HG02870 (cell line): ENCODE measurements at regions not wholly inside any gene's neighbourhood (a gene's known extent, or its start where the extent isn't known, plus 50 kb on each side); places are given as distances from the start of the nearest gene placed in this dataset.
A peak's percentile ranks its signal among the peaks of the same experiment; 100 is the strongest.
"Not testable (repeated sequence)": the region's sequence is repeated elsewhere in the genome, so short reads cannot be mapped to it uniquely, and the experiment has no call there.

Source experiments
- ATAC-seq: cut with Tn5 transposase; IDR thresholded peaks from one replicate; pipeline ENCODE4 v1.9.1; 2021; ENCODE audit warnings: mild to moderate bottlenecking, moderate library complexity; ENCODE audit not compliant: unreplicated experiment

GRCh38 chr21:36246080-36246631 lies 73.8 kb upstream of the MORC3 start:
- ATAC-seq = no peak

- no peak for ATAC-seq
Observed at GRCh38 chr21:36247316-36248010, 72.5 kb upstream of the MORC3 start.

GRCh38 chr21:36249576-36250422 lies 70.2 kb upstream of the MORC3 start:
- ATAC-seq = no peak

DNA sequence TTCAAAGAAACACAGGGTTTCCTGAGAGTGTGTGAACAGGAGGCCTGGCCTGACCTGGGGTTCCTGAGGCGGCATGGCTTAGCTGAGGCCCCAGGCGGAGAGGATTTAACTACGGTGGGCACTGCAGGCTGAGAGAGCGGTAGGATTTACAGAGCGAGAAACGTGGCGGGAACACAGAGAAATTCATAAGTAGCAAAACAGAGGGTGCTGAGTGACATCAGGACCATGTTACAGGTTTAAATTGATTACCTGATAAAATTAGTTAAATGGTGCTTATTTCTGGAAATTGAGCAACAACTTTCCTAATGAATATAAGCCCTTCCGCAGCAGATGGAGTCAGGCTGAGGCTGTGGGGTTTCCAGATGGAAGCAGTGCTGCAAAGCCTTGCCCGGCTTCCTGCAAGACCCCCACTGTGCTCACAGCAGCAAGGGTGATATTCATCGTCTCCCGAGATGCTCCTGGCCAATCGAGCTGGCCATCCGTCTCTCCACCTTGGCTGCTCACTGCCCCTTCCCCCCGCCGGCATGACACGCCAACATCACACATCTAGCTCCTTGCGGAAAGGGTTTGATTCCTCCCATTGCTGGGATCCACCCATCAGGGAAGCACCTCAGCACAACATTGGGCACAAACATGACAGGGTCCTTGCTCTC lies 69.4 kb upstream of the MORC3 start:
- no peak for ATAC-seq

GRCh38 chr21:36254106-36254941 lies 65.7 kb upstream of the MORC3 start:
- ATAC-seq = no peak

DNA sequence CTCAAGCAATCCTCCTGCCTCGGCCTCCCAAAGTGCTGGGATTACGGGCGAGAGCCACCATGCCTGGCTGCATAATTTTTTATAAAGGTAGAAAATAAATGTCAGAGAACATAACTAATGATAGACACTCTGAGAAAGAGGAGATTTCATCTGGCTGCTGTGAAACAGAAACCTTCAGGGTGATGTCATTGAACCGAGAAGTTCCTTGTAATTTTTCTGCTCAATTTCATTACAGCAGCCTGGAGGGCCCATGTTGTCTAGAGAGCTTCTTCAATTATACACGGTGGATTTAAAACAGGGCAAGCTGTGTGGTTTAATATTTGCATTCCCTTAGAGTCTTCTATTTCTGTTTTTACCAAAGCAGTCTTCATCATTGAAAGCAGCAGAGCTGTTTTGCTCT lies 64.3 kb upstream of the MORC3 start:
- ATAC-seq = peak; percentile 64

DNA sequence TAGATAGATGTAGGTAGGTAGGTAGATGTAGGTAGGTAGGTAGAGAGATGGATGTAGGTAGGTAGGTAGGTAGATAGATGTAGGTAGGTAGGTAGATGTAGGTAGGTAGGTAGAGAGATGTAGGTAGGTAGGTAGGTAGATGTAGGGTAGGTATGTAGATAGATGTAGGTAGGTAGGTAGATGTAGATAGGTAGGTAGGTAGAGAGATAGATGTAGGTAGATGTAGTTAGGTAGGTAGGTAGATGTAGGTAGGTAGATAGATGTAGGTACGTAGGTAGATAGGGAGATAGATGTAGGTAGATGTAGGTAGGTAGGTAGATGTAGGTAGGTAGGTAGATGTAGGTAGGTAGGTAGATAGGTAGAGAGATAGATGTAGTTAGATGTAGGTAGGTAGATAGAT lies 62.3 kb upstream of the MORC3 start:
- no peak for ATAC-seq

DNA sequence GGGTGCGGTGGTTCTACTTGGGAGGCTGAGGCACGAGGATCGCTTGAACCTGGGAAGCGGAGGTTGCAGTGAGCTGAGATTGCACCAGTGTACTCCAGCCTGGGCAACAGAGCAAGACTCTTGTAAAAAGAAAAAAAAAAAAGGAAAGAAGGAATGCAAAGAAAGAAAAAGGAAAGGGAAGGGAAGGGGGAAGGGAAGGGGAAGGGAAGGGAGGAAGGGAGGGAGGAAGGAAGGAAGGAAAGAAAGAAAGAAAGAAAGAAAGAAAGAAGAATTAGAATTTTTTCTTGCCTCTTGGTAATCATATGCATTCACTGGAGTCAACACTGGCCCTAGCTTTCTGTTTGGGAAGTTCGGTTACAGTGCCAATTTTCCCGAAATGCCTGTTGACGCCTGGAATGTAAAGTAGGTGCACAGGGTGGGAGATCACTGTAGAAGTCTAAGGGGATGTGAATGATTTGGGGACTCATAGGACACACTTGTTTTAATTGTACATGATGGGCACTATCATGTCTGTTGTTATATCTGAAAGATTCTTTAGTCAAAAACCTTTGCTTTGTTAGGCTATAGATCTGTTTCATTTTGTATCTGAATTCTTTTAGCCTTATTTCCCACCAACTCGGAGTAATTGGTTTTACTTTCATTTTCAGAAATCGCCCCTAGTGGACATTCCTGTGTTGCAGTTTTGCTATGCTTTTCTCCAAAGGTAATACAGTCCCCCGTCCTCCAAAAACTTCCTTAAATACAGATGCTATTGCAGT lies 59.8 kb upstream of the MORC3 start:
- ATAC-seq = no peak

DNA sequence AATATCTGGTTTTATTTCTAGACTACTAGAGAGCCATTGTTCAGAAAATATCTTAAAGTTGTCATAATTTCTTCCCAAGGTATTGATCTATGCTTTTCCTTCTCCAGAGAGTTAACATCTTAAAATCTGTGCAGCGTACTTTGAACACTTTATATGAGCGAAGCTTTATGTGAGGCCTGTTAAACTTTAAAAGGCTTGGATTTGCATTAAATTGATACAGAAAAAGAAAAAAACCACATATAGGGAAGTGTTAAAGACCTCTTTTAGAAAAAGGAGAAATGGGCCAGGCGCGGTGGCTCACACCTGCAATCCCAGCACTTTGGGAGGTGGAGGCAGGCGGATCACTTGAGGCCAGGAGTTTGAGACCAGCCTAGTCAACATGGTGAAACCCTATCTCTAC lies 59.2 kb upstream of the MORC3 start:
- ATAC-seq = no peak

- ATAC-seq = no peak
Observed at GRCh38 chr21:36261459-36261858, 58.5 kb upstream of the MORC3 start.

DNA sequence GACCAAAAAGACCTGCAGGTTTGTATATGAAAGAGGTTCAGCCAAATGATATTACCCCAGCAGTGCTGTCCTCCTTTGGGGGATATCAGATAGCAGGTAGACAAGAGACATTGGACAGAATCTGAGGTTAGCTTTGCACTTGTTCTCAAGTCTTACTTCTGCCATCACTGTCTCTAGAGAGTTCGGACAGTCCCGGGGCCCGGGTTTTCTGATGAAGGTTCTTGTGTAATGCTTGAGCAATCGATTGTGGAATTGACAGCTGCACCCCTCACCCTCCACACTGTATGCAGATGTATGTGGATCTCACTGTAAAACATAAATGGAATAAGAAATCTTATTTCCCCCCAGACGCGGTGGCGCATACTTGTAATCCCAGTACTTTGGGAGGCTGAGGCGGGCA lies 56.2 kb upstream of the MORC3 start:
- no peak for ATAC-seq

DNA sequence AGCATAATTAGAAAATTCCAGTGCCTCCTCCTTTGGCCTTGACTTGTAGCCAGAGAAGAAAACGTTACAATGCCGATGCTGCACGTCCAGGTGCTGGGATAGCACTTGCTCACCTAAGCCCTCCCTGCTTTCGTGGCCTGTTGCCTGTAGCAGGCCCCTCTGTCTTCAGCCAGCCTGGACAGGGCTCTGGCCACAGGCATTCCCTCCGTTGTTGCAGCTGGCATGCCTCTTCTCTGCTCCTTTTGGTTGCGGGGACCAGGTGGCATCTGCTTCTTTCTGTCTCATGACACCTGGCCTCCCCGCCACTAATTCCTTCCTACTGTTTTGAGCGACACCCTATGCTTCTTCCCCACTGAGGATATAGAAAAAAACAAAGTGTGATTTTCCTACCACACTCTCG lies 54.6 kb upstream of the MORC3 start:
- ATAC-seq = no peak

- ATAC-seq = not testable (repeated sequence)
Observed at GRCh38 chr21:36267828-36268227, 52.2 kb upstream of the MORC3 start.

DNA sequence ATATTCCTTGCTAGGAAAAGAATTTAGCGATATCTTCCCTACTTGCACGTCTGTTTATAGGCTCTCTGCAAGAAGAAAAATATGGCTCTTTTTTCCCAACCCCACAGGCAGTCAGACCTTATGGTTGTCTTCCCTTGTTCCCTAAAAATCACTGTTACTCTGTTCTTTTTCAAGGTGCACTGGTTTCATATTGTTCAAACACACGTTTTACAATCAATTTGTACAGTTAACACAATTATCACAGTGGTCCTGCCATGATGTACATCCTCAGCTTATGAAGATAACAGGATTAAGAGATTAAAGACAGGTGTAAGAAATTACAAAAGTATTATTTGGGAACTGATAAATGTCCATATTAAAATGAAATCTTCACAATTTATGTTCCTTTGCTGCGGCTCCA lies 51.7 kb upstream of the MORC3 start:
- ATAC-seq = not testable (repeated sequence)
